ENCODE measurements at regions not wholly inside any gene's neighbourhood (a gene's known extent, or its start where the extent isn't known, plus 50 kb on each side); places are given as distances from the start of the nearest gene placed in this dataset.

DNA sequence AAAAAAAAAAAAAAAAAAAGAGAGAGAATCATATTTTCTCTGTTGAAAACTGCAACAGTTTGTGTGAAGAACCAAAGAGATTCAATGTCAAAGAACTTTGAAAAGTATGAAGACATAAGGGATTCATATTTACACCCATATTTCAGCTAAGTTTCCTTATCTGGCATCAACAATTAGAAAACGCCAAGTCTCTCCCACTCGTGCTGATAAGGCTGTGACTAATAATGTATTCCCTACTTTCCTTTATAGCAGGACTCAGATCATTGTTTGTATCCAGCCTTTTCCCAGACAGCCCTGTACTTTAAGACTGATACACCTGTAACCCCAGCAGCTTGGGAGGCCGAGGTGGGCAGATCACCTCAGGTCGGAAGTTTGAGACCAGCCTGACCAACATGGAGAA is 54.1 kb upstream of the STK32A start:
- H3K27ac ChIP-seq (ENCODE audit: low read depth, low read length) = no peak overlapping the region
- intact Hi-C loops (cut with micrococcal nuclease) = no loop called here
- H3K4me1 ChIP-seq (ENCODE audit: control insufficient read depth in 2 of 2, insufficient read depth in 2 of 2, low read length in 2 of 2) = no peaks in the 10 kb centered on the region
- DNase-seq = no peak
- ChIA-PET POLR2A (no interaction called here), CTCF (interaction anchor here (0.7 to 1.0 kb wide), 2 partner anchors 8 to 664 kb away, joined by 4 read pairs; no protein-coding TSS in a partner anchor)
- H3K27me3 ChIP-seq (ENCODE audit: control insufficient read depth in 2 of 2, insufficient read depth in 2 of 2, low read length in 2 of 2) = no peaks in the 10 kb centered on the region
- Mint-ChIP-seq H3K9me3 (no peaks in the 10 kb centered on the region), H3K27ac (no peak overlapping the region), H3K27me3 (peaks cover 0 to 12% (median 10%) of the 10 kb centered on the region in 5 donors), H3K36me3 (no peaks in the 10 kb centered on the region), H3K4me3 (no peak overlapping the region), H3K4me1 (no peaks in the 10 kb centered on the region)
- H3K9me3 ChIP-seq (ENCODE audit: control insufficient read depth in 2 of 3, low read length in 3 of 3) = no peaks in the 10 kb centered on the region
- H3K4me3 ChIP-seq (ENCODE audit: low read length) = no peak overlapping the region
- ATAC-seq = no peak
- H3K36me3 ChIP-seq (ENCODE audit: control insufficient read depth in 2 of 3, insufficient read depth in 3 of 3, low read length in 3 of 3) = no peaks in the 10 kb centered on the region
